Suprapubic skin (tissue), 4 donors: ENCODE measurements at regions not wholly inside any gene's neighbourhood (a gene's known extent, or its start where the extent isn't known, plus 50 kb on each side); places are given as distances from the start of the nearest gene placed in this dataset.

Experiments used
- DNase-seq, 2 donors: peaks; one replicate each; pipeline ENCODE4 v3.0.0-alpha.2; 2019; ENCODE audit warnings: low spot score in 2 of 2
- H3K27ac ChIP-seq: fragments of 200-600 bp; sonication (generic); one replicate; pipeline ENCODE4 v1.5.1; 2019
- H3K27me3 ChIP-seq: fragments of 200-600 bp; sonication (generic); one replicate; pipeline ENCODE4 v1.5.1; 2019
- H3K36me3 ChIP-seq: fragments of 200-600 bp; sonication (generic); one replicate; pipeline ENCODE4 v1.5.1; 2019
- H3K4me1 ChIP-seq: fragments of 200-600 bp; sonication (generic); one replicate; pipeline ENCODE4 v1.5.1; 2019
- H3K4me3 ChIP-seq: fragments of 200-600 bp; sonication (generic); one replicate; pipeline ENCODE4 v1.5.1; 2019; ENCODE audit warnings: mild to moderate bottlenecking
- H3K9me3 ChIP-seq: fragments of 200-600 bp; sonication (generic); one replicate; pipeline ENCODE4 v1.5.1; 2019
- EP300 ChIP-seq: sonication (generic); formaldehyde crosslinking; IDR thresholded peaks from one replicate; pipeline ENCODE4 v1.6.1; 2017; ENCODE audit warnings: antibody characterized with exemption
- POLR2A ChIP-seq, 2 donors: fragments of 450-650 bp; IDR thresholded peaks; one replicate each; pipeline ENCODE4 v1.6.1; 2017; ENCODE audit warnings: antibody characterized with exemption in 2 of 2, mild to moderate bottlenecking in 2 of 2, moderate library complexity in 2 of 2
- POLR2AphosphoS5 ChIP-seq, 3 donors: sonication (generic); formaldehyde crosslinking; IDR thresholded peaks; one replicate each; pipeline ENCODE4 v1.6.1; 2017; ENCODE audit warnings: antibody characterized with exemption in 3 of 3
- WGBS: methylation state at CpG from one replicate; pipeline ENCODE4 v1.1.5; 2018; 5-methylcytosine and 5-hydroxymethylcytosine counted together
- TF ChIP-seq, protein P1 (sequence below), 2 donors: fragments of 200-600 bp in 1 of 2; fragments of 450-650 bp in 1 of 2; sonication (generic) in 1 of 2; IDR thresholded peaks; one replicate each; pipeline ENCODE4 v1.5.1; 2016 to 2019; ENCODE audit warnings: antibody characterized with exemption in 2 of 2, mild to moderate bottlenecking in 1 of 2, moderate library complexity in 1 of 2

DNA sequence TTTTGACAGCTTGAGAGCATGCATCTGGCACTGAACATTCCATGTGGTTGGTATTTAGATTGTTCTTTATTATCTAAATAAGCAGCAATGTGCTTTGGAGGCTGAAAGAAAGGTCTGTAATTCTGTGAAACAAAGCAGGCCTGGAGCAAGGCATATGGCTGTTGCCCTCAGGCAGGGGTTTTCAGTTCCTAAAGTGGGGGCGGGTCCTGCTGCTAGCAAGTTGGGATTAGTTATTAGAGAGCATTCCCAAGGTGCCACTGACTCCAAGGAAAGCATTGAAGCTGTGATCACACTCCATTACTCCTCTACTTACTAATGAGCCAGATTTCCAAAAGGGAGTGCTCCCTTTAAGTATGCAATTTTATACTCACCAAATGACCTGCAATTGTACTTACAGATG, 432.2 kb downstream of the OLFM4 start:
- H3K9me3 ChIP-seq, result peaks cover 3% of the 10 kb centered on the region
- H3K27me3 ChIP-seq, result no peaks in the 10 kb centered on the region
- no peak for DNase-seq
- H3K4me3 ChIP-seq, result no peak overlapping the region
- WGBS, result 50% methylated on average over 1 of the region's 1 CpG
- TF ChIP-seq POLR2A (IDR thresholded peaks at IDR 0.05) (no peak), EP300 (no peak)
- TF ChIP-seq, protein P1, sequence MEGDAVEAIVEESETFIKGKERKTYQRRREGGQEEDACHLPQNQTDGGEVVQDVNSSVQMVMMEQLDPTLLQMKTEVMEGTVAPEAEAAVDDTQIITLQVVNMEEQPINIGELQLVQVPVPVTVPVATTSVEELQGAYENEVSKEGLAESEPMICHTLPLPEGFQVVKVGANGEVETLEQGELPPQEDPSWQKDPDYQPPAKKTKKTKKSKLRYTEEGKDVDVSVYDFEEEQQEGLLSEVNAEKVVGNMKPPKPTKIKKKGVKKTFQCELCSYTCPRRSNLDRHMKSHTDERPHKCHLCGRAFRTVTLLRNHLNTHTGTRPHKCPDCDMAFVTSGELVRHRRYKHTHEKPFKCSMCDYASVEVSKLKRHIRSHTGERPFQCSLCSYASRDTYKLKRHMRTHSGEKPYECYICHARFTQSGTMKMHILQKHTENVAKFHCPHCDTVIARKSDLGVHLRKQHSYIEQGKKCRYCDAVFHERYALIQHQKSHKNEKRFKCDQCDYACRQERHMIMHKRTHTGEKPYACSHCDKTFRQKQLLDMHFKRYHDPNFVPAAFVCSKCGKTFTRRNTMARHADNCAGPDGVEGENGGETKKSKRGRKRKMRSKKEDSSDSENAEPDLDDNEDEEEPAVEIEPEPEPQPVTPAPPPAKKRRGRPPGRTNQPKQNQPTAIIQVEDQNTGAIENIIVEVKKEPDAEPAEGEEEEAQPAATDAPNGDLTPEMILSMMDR (IDR thresholded peaks at IDR 0.05), result no peak
- H3K4me1 ChIP-seq, result no peaks in the 10 kb centered on the region
- no peaks in the 10 kb centered on the region for H3K36me3 ChIP-seq
- H3K27ac ChIP-seq, result no peak overlapping the region

DNA sequence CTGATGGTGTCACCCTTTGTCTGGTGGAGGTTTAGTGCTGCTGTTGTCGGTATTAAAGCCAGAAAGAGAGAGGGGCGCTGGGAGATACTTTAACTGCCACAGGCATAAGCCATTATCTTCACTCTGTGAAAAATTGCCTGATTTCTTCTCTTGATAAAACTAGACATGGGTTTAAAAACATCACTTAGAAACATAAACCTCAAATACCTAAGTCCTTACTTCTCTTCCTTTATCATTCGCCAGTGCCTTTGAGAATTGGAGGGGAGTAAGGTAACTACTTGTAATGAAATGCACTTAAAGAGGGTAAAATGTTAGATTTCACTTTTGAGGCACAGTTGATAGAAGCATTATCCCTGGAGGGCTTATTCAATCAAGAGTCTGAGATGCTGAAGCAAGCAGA, 434.5 kb downstream of the OLFM4 start:
- Histone ChIP-seq H3K27ac (no peak overlapping the region), H3K4me3 (no peak overlapping the region), H3K36me3 (no peaks in the 10 kb centered on the region), H3K27me3 (no peaks in the 10 kb centered on the region), H3K9me3 (no peaks in the 10 kb centered on the region), H3K4me1 (no peaks in the 10 kb centered on the region)
- TF ChIP-seq EP300 (no peak), POLR2AphosphoS5 (IDR thresholded peaks at IDR 0.05) (no peak), POLR2A (IDR thresholded peaks at IDR 0.05) (no peak)
- TF ChIP-seq, protein P1 (IDR thresholded peaks at IDR 0.05), result no peak
- DNase-seq, result no peak
- WGBS, result 47% methylated on average over 3 of the region's 3 CpGs

DNA sequence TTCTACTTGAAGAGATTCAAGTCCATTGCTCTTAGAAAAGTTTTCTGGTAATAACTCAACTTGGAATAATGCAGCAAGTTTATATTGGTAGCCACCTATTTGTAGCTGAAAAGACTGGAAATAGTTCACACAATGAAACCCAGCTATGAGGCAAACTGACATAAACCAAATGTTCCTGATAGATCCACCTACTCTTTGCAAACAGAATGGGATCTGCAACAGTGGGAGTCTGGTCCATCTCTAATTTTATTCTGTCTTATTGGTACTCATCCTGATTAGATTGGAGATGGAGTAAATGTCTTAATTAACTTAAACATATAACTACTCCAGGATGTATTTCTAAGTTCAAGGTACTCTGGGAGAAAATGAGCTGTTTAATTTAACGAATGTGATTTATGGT, 438.0 kb downstream of the OLFM4 start:
- no peak for DNase-seq
- Histone ChIP-seq H3K27me3 (no peaks in the 10 kb centered on the region), H3K4me1 (no peaks in the 10 kb centered on the region), H3K4me3 (no peak overlapping the region), H3K27ac (no peak overlapping the region), H3K9me3 (no peaks in the 10 kb centered on the region), H3K36me3 (no peaks in the 10 kb centered on the region)
- no peak for TF ChIP-seq EP300
- TF ChIP-seq POLR2A (IDR thresholded peaks at IDR 0.05), result no peak
- 69% methylated on average over 1 of the region's 1 CpG for WGBS

DNA sequence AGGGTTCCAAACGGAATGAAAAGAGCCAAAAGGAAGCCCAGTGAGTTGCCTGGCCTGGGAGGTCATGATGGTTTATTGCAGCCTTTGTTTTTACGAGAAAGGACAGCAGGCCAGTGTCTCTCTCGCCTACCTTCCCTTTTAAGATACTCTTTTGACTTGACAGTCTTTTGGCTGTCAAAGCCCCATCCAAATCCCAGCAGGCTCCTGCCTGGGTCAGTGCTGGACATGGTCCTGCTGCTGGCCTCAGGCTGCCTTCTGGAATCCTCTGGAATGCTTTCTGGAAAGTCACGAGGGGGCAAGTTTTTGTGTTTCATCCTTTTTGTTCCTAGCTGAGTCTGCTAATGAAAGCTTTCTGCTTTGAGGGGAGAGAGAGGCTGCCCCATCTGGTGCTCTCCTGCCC, 444.8 kb downstream of the OLFM4 start:
- no peaks in the 10 kb centered on the region for H3K27me3 ChIP-seq
- DNase-seq, result no peak
- no peaks in the 10 kb centered on the region for H3K9me3 ChIP-seq
- TF ChIP-seq EP300 (no peak), POLR2A (IDR thresholded peaks at IDR 0.05) (no peak), POLR2AphosphoS5 (IDR thresholded peaks at IDR 0.05) (no peak)
- TF ChIP-seq, protein P1 (IDR thresholded peaks at IDR 0.05), result no peak
- H3K36me3 ChIP-seq, result no peaks in the 10 kb centered on the region
- no peak overlapping the region for H3K4me3 ChIP-seq
- no peak overlapping the region for H3K27ac ChIP-seq
- 61% methylated on average over 4 of the region's 4 CpGs for WGBS
- no peaks in the 10 kb centered on the region for H3K4me1 ChIP-seq

DNA sequence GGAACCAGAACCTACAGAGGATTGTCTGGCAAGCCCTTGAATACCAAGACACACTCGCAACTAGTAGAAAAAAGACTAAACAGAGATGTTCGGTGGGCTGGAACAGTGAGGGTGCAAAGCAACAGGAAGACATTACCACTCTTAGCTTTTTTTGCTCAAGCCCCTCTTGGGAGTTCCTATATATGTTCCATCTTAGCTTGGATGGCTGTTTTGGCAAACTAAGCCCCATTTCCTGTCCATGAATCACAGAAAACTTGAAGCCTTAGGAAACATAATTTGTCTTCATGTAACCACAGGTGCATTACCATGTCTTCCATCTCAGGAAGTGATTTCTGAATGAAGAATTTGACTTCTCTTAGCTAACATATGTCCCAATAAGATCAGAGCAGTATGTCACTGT, 446.3 kb downstream of the OLFM4 start:
- no peak for TF ChIP-seq POLR2AphosphoS5 (IDR thresholded peaks at IDR 0.05)
- TF ChIP-seq, protein P1 (IDR thresholded peaks at IDR 0.05), result no peak
- TF ChIP-seq EP300, result no peak
- TF ChIP-seq POLR2A (IDR thresholded peaks at IDR 0.05), result no peak
- no peaks in the 10 kb centered on the region for H3K9me3 ChIP-seq
- no peaks in the 10 kb centered on the region for H3K36me3 ChIP-seq
- no peak overlapping the region for H3K4me3 ChIP-seq
- DNase-seq, result no peak
- 65% methylated on average over 2 of the region's 2 CpGs for WGBS
- no peaks in the 10 kb centered on the region for H3K4me1 ChIP-seq
- no peaks in the 10 kb centered on the region for H3K27me3 ChIP-seq
- no peak overlapping the region for H3K27ac ChIP-seq

DNA sequence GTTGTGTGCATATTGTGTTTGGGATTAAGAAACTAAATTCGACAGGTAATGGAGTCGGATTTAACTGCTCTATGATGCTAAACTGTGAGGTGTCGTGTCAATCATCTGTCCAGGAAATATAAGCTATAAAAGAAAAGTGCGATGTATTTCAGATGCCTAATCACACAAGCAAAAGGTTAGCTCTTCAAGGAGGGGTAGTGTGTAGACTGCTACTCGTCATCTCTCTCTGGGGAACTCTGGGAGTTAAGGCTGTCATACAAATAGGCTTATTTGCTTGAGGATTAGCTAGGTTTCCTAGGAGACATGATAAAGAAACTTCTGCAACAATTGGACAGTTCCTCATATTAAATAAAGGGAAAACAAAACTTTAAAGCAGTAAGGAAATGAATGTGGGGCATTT, 462.1 kb downstream of the OLFM4 start:
- no peaks in the 10 kb centered on the region for H3K36me3 ChIP-seq
- no peaks in the 10 kb centered on the region for H3K27me3 ChIP-seq
- TF ChIP-seq EP300 (no peak), POLR2A (IDR thresholded peaks at IDR 0.05) (no peak), POLR2AphosphoS5 (IDR thresholded peaks at IDR 0.05) (no peak)
- TF ChIP-seq, protein P1 (IDR thresholded peaks at IDR 0.05), result no peak
- H3K27ac ChIP-seq, result no peak overlapping the region
- H3K9me3 ChIP-seq, result no peaks in the 10 kb centered on the region
- 63% methylated on average over 5 of the region's 5 CpGs for WGBS
- H3K4me1 ChIP-seq, result no peaks in the 10 kb centered on the region
- no peak for DNase-seq
- no peak overlapping the region for H3K4me3 ChIP-seq
